GM23338 (cell line): ENCODE measurements at regions not wholly inside any gene's neighbourhood (a gene's known extent, or its start where the extent isn't known, plus 50 kb on each side); places are given as distances from the start of the nearest gene placed in this dataset.

Experiments
- ATAC-seq: fragments of 200-7000 bp; cut with Tn5 transposase; 3 replicates; pipeline ENCODE4 v1.9.1; 2020
- DNase-seq: peaks from one replicate; pipeline ENCODE4 v3.0.0-alpha.2; 2015; ENCODE audit warnings: low spot score
- H2AFZ ChIP-seq: fragments of 200-600 bp; sonication (generic); 2 replicates; pipeline ENCODE4 v1.8.0; 2016; ENCODE audit warnings: antibody characterized with exemption, mild to moderate bottlenecking, moderate library complexity
- H3F3A ChIP-seq: fragments of 200-600 bp; sonication (generic); replicated peaks from 2 replicates; pipeline ENCODE4 v1.8.0; 2017; ENCODE audit warnings: antibody characterized with exemption, mixed run types, low read depth
- H3K27ac ChIP-seq: fragments of 200-600 bp; sonication (generic); 2 replicates; pipeline ENCODE4 v1.6.1; 2016; ENCODE audit warnings: low read depth
- H3K27me3 ChIP-seq: fragments of 200-600 bp; sonication (generic); 2 replicates; pipeline ENCODE4 v1.8.0; 2016; ENCODE audit warnings: mild to moderate bottlenecking, mixed run types, moderate library complexity; ENCODE audit not compliant: insufficient read depth
- H3K36me3 ChIP-seq: fragments of 200-600 bp; sonication (generic); 2 replicates; pipeline ENCODE4 v1.8.0; 2016; ENCODE audit warnings: mild to moderate bottlenecking; ENCODE audit not compliant: insufficient read depth
- H3K4me1 ChIP-seq: fragments of 200-600 bp; sonication (generic); 2 replicates; pipeline ENCODE4 v1.8.0; 2016; ENCODE audit warnings: mild to moderate bottlenecking, moderate library complexity; ENCODE audit not compliant: insufficient read depth
- H3K4me2 ChIP-seq: fragments of 200-600 bp; sonication (generic); 2 replicates; pipeline ENCODE4 v1.7.1; 2017; ENCODE audit warnings: mixed run types
- H3K4me3 ChIP-seq: fragments of 200-600 bp; sonication (generic); 2 replicates; pipeline ENCODE4 v1.6.1; 2016; ENCODE audit warnings: mixed run types
- H3K79me2 ChIP-seq: fragments of 200-600 bp; sonication (generic); replicated peaks from 2 replicates; pipeline ENCODE4 v1.8.0; 2017; ENCODE audit warnings: mild to moderate bottlenecking; ENCODE audit not compliant: insufficient read depth
- H3K9me2 ChIP-seq: fragments of 200-600 bp; sonication (generic); 2 replicates; pipeline ENCODE4 v1.8.0; 2017; ENCODE audit not compliant: insufficient read depth
- H4K20me1 ChIP-seq: fragments of 200-600 bp; sonication (generic); replicated peaks from 2 replicates; pipeline ENCODE4 v1.8.0; 2017; ENCODE audit warnings: mild to moderate bottlenecking; ENCODE audit not compliant: insufficient read depth
- H3K27ac Mint-ChIP-seq: 2 replicates; pipeline ENCODE4 v1.8.0; 2020; ENCODE audit warnings: inconsistent platforms, mild to moderate bottlenecking, moderate library complexity, mixed read lengths
- H3K27me3 Mint-ChIP-seq: 3 replicates; pipeline ENCODE4 v1.8.0; 2022; ENCODE audit warnings: low read depth, mild to moderate bottlenecking, moderate library complexity, mixed read lengths, inconsistent platforms; ENCODE audit not compliant: insufficient read depth, poor library complexity
- H3K36me3 Mint-ChIP-seq: 3 replicates; pipeline ENCODE4 v1.8.0; 2021; ENCODE audit warnings: low read depth, mild to moderate bottlenecking, inconsistent platforms, moderate library complexity, mixed read lengths
- H3K4me1 Mint-ChIP-seq: 3 replicates; pipeline ENCODE4 v1.8.0; 2020; ENCODE audit warnings: mild to moderate bottlenecking, inconsistent platforms, mixed read lengths
- H3K4me3 Mint-ChIP-seq: 3 replicates; pipeline ENCODE4 v1.8.0; 2021; ENCODE audit warnings: moderate library complexity, mild to moderate bottlenecking, inconsistent platforms, mixed read lengths
- H3K9me3 Mint-ChIP-seq: 3 replicates; pipeline ENCODE4 v1.8.0; 2020; ENCODE audit warnings: moderate library complexity, mild to moderate bottlenecking, inconsistent platforms, mixed read lengths
- EZH2 ChIP-seq: fragments of 200-600 bp; sonication (generic); IDR thresholded peaks from one replicate; pipeline ENCODE4 v1.8.0; 2017; ENCODE audit warnings: antibody characterized with exemption, mild to moderate bottlenecking, low read depth; ENCODE audit not compliant: unreplicated experiment
- EZH2phosphoT487 ChIP-seq: fragments of 200-600 bp; sonication (generic); IDR thresholded peaks from one replicate; pipeline ENCODE4 v1.8.1; 2018; ENCODE audit warnings: antibody characterized with exemption; ENCODE audit not compliant: unreplicated experiment
- JUNB ChIP-seq: IDR thresholded peaks from one replicate; pipeline ENCODE4 v1.6.1; 2016; ENCODE audit warnings: antibody characterized with exemption; ENCODE audit not compliant: unreplicated experiment
- REST ChIP-seq: IDR thresholded peaks from one replicate; pipeline ENCODE4 v1.6.1; 2018; ENCODE audit warnings: antibody characterized with exemption; ENCODE audit not compliant: unreplicated experiment
- STAT1 ChIP-seq: IDR thresholded peaks from one replicate; pipeline ENCODE4 v1.6.1; 2016; ENCODE audit warnings: antibody characterized with exemption; ENCODE audit not compliant: unreplicated experiment
- ZNF114 ChIP-seq: fragments of 250-450 bp; sonication (Bioruptor Pico); IDR thresholded peaks from 2 replicates; pipeline ENCODE4 v1.5.0; 2020; ENCODE audit warnings: mild to moderate bottlenecking, moderate library complexity
- ZNF331 ChIP-seq: fragments of 250-450 bp; sonication (Bioruptor Pico); IDR thresholded peaks from 2 replicates; pipeline ENCODE4 v1.5.0; 2020; ENCODE audit warnings: low read depth, mild to moderate bottlenecking, moderate library complexity
- ZNF462 ChIP-seq: fragments of 250-450 bp; sonication (Bioruptor Pico); IDR thresholded peaks from 2 replicates; pipeline ENCODE4 v1.5.0; 2020; ENCODE audit warnings: mild to moderate bottlenecking, moderate library complexity

- TF ChIP-seq ZNF462 (CRISPR knock-in tag), result no peak
- no peak for TF ChIP-seq JUNB
Measured at GRCh38 chr5:104569621-104570020, 1007.0 kb upstream of the NUDT12 start (continued).

- no peak for DNase-seq
- Histone ChIP-seq H3K4me1 (no peaks in the 10 kb centered on the region), H3K79me2 (no peaks in the 10 kb centered on the region), H3K9me2 (no peaks in the 10 kb centered on the region), H4K20me1 (no peaks in the 10 kb centered on the region), H3K36me3 (no peaks in the 10 kb centered on the region), H3K27ac (no peak overlapping the region), H2AFZ (no peak overlapping the region), H3K4me2 (no peak overlapping the region), H3K27me3 (no peaks in the 10 kb centered on the region), H3K4me3 (no peak overlapping the region), H3F3A (no peaks in the 10 kb centered on the region)
- Mint-ChIP-seq H3K27me3 (no peaks in the 10 kb centered on the region), H3K4me3 (no peak overlapping the region), H3K4me1 (no peaks in the 10 kb centered on the region), H3K9me3 (no peaks in the 10 kb centered on the region), H3K27ac (no peak overlapping the region), H3K36me3 (no peaks in the 10 kb centered on the region)
- ATAC-seq, result no peak
- no peak for TF ChIP-seq EZH2phosphoT487
- TF ChIP-seq ZNF114 (CRISPR knock-in tag), result no peak
- TF ChIP-seq ZNF331 (CRISPR knock-in tag), result no peak
- TF ChIP-seq STAT1, result no peak
- TF ChIP-seq EZH2, result no peak
- no peak for TF ChIP-seq REST
Measured at GRCh38 chr5:104564530-104564929, 1001.9 kb upstream of the NUDT12 start.
